ENCODE measurements at regions not wholly inside any gene's neighbourhood (a gene's known extent, or its start where the extent isn't known, plus 50 kb on each side); places are given as distances from the start of the nearest gene placed in this dataset.

- TF ChIP-seq CTCF (IDR thresholded peaks at IDR 0.05; ENCODE audit: partially characterized antibody, unreplicated experiment): no peak
- H3K36me3 Mint-ChIP-seq (ENCODE audit: unreplicated experiment): no peaks in the 10 kb centered on the region
- H3K9me3 Mint-ChIP-seq (ENCODE audit: unreplicated experiment): peaks cover 2% of the 10 kb centered on the region
- no peak overlapping the region for H3K4me3 Mint-ChIP-seq (ENCODE audit: unreplicated experiment)
- no peaks in the 10 kb centered on the region for H3K27me3 Mint-ChIP-seq (ENCODE audit: unreplicated experiment)
- peaks cover 6% of the 10 kb centered on the region for H3K4me1 Mint-ChIP-seq (ENCODE audit: low read depth, unreplicated experiment)
- no peak overlapping the region for H3K27ac Mint-ChIP-seq (ENCODE audit: unreplicated experiment)
- DNase-seq: no peak
These were observed 974.3 kb downstream of the FSTL5 start for GRCh38 chr4:161189286-161190134.

GRCh38 chr4:161188578-161188977 is 975.2 kb downstream of the FSTL5 start:
- peaks cover 6% of the 10 kb centered on the region for H3K4me1 Mint-ChIP-seq (ENCODE audit: low read depth, unreplicated experiment)
- no peaks in the 10 kb centered on the region for H3K9me3 Mint-ChIP-seq (ENCODE audit: unreplicated experiment)
- no peak overlapping the region for H3K27ac Mint-ChIP-seq (ENCODE audit: unreplicated experiment)
- no peaks in the 10 kb centered on the region for H3K36me3 Mint-ChIP-seq (ENCODE audit: unreplicated experiment)
- no peak overlapping the region for H3K4me3 Mint-ChIP-seq (ENCODE audit: unreplicated experiment)
- DNase-seq: no peak
- no peaks in the 10 kb centered on the region for H3K27me3 Mint-ChIP-seq (ENCODE audit: unreplicated experiment)
- no peak for TF ChIP-seq CTCF (IDR thresholded peaks at IDR 0.05; ENCODE audit: partially characterized antibody, unreplicated experiment)

- H3K4me3 Mint-ChIP-seq (ENCODE audit: unreplicated experiment): no peak overlapping the region
- H3K9me3 Mint-ChIP-seq (ENCODE audit: unreplicated experiment): no peaks in the 10 kb centered on the region
- DNase-seq: no peak
- H3K27ac Mint-ChIP-seq (ENCODE audit: unreplicated experiment): no peak overlapping the region
- H3K4me1 Mint-ChIP-seq (ENCODE audit: low read depth, unreplicated experiment): peaks cover 6% of the 10 kb centered on the region
- no peaks in the 10 kb centered on the region for H3K27me3 Mint-ChIP-seq (ENCODE audit: unreplicated experiment)
- no peak for TF ChIP-seq CTCF (IDR thresholded peaks at IDR 0.05; ENCODE audit: partially characterized antibody, unreplicated experiment)
- H3K36me3 Mint-ChIP-seq (ENCODE audit: unreplicated experiment): no peaks in the 10 kb centered on the region
These were observed 976.2 kb downstream of the FSTL5 start for GRCh38 chr4:161187569-161187968.

- H3K27me3 Mint-ChIP-seq (ENCODE audit: unreplicated experiment): no peaks in the 10 kb centered on the region
- H3K27ac Mint-ChIP-seq (ENCODE audit: unreplicated experiment): no peak overlapping the region
- no peak overlapping the region for H3K4me3 Mint-ChIP-seq (ENCODE audit: unreplicated experiment)
- no peak for DNase-seq
- TF ChIP-seq CTCF (IDR thresholded peaks at IDR 0.05; ENCODE audit: partially characterized antibody, unreplicated experiment): no peak
- no peaks in the 10 kb centered on the region for H3K9me3 Mint-ChIP-seq (ENCODE audit: unreplicated experiment)
- H3K4me1 Mint-ChIP-seq (ENCODE audit: low read depth, unreplicated experiment): peaks cover 6% of the 10 kb centered on the region
- H3K36me3 Mint-ChIP-seq (ENCODE audit: unreplicated experiment): no peaks in the 10 kb centered on the region
These were observed 977.0 kb downstream of the FSTL5 start for GRCh38 chr4:161186750-161187149.

GRCh38 chr4:161186012-161186411 is 977.8 kb downstream of the FSTL5 start:
- no peak for DNase-seq
- Mint-ChIP-seq H3K9me3 (ENCODE audit: unreplicated experiment) (no peaks in the 10 kb centered on the region), H3K27ac (ENCODE audit: unreplicated experiment) (no peak overlapping the region), H3K4me3 (ENCODE audit: unreplicated experiment) (no peak overlapping the region), H3K27me3 (ENCODE audit: unreplicated experiment) (no peaks in the 10 kb centered on the region), H3K4me1 (ENCODE audit: low read depth, unreplicated experiment) (peaks cover 6% of the 10 kb centered on the region), H3K36me3 (ENCODE audit: unreplicated experiment) (no peaks in the 10 kb centered on the region)
- TF ChIP-seq CTCF (IDR thresholded peaks at IDR 0.05; ENCODE audit: partially characterized antibody, unreplicated experiment): no peak

All from glutamatergic neuron (in vitro differentiated cells).